Gastrocnemius medialis (tissue), 4 donors: ENCODE measurements at regions not wholly inside any gene's neighbourhood (a gene's known extent, or its start where the extent isn't known, plus 50 kb on each side); places are given as distances from the start of the nearest gene placed in this dataset.

Source experiments
- ATAC-seq, 2 donors: fragments of 150-250 bp; one replicate each; pipeline ENCODE4 v1.9.1; 2016
- DNase-seq, 2 donors: peaks; one replicate each; pipeline ENCODE4 v3.0.0-alpha.2; 2019
- H3K27ac ChIP-seq, 4 donors: fragments of 200-600 bp; sonication (generic); 1 replicate in 1 of 4; 2 replicates in 3 of 4; pipeline ENCODE4 v1.5.1; 2016 to 2018; ENCODE audit warnings: mild to moderate bottlenecking in 2 of 4, moderate library complexity in 1 of 4
- H3K27me3 ChIP-seq, 3 donors: fragments of 200-600 bp; sonication (generic) in 2 of 3; 1 replicate in 1 of 3; 2 replicates in 2 of 3; pipeline versions ENCODE4 v1.5.1 to v1.6.0; 2016 to 2019; ENCODE audit warnings: mild to moderate bottlenecking in 1 of 3, moderate library complexity in 1 of 3
- H3K36me3 ChIP-seq, 2 donors: fragments of 200-600 bp; sonication (generic) in 1 of 2; one replicate each; pipeline ENCODE4 v1.5.1; 2017 to 2018
- H3K4me1 ChIP-seq, 2 donors: fragments of 200-600 bp; sonication (generic) in 1 of 2; one replicate each; pipeline ENCODE4 v1.5.1; 2016 to 2017; ENCODE audit warnings: mild to moderate bottlenecking in 2 of 2
- H3K4me3 ChIP-seq, 4 donors: fragments of 200-600 bp; sonication (generic) in 3 of 4; 1 replicate in 1 of 4; 2 replicates in 3 of 4; pipeline ENCODE4 v1.5.1; 2016 to 2019; ENCODE audit warnings: mild to moderate bottlenecking in 2 of 4
- H3K9me3 ChIP-seq, 3 donors: fragments of 200-600 bp; sonication (generic) in 2 of 3; 1 replicate in 1 of 3; 2 replicates in 2 of 3; pipeline ENCODE4 v1.5.1; 2016 to 2019
- CTCF ChIP-seq, 5 experiments: fragments of 450-650 bp in 3 of 5; fragments of 200-600 bp in 2 of 5; sonication (generic) in 2 of 5; IDR thresholded peaks in 4 of 5; conservative IDR thresholded peaks in 1 of 5; 1 replicate in 4 of 5; 2 replicates in 1 of 5; pipeline ENCODE4 v1.5.1; 2016 to 2019; ENCODE audit warnings: antibody characterized with exemption in 5 of 5, mild to moderate bottlenecking in 3 of 5, moderate library complexity in 3 of 5
- POLR2A ChIP-seq, 2 donors: fragments of 450-650 bp; IDR thresholded peaks; one replicate each; pipeline ENCODE4 v1.6.1; 2017; ENCODE audit warnings: antibody characterized with exemption in 2 of 2, mild to moderate bottlenecking in 2 of 2, moderate library complexity in 2 of 2
- in situ Hi-C, 4 donors: fragments of 200-750 bp; cut with MboI; loops; one replicate each; pipeline versions ENCODE4 v1.15.0 to v1.8.0; 2017; ENCODE audit warnings: low sequenced_read_pairs in 4 of 4
- intact Hi-C: fragments of 100-400 bp; cut with DNase I; formaldehyde crosslinking; loops from one replicate; pipeline ENCODE4 v1.15.1; 2023; ENCODE audit warnings: low total_unique reads

GRCh38 chr10:93160829-93161228 is 87.1 kb downstream of the CYP26A1 start:
- H3K36me3 ChIP-seq: no peaks in the 10 kb centered on the region
- H3K4me3 ChIP-seq: no peak overlapping the region
- no peaks in the 10 kb centered on the region for H3K27me3 ChIP-seq
- ATAC-seq (peak; percentile 33 to 75), DNase-seq (peak; percentile 11 to 63)
- intact Hi-C loops (no loop called here), in situ Hi-C loops (no loop called here)
- no peaks in the 10 kb centered on the region for H3K9me3 ChIP-seq
- H3K27ac ChIP-seq: no peak overlapping the region
- H3K4me1 ChIP-seq: no peaks in the 10 kb centered on the region
- TF ChIP-seq POLR2A (IDR thresholded peaks at IDR 0.05) (no peak), CTCF (IDR thresholded peaks at IDR 0.05 in 4 of 5, conservative IDR thresholded peaks at IDR 0.05 in 1 of 5) (no peak)

- DNase-seq: no peak
- H3K27me3 ChIP-seq: no peaks in the 10 kb centered on the region
- H3K36me3 ChIP-seq: no peaks in the 10 kb centered on the region
- no peaks in the 10 kb centered on the region for H3K4me1 ChIP-seq
- in situ Hi-C loops (no loop called here), intact Hi-C loops (no loop called here)
- no peak overlapping the region for H3K4me3 ChIP-seq
- no peak overlapping the region for H3K27ac ChIP-seq
- H3K9me3 ChIP-seq: no peaks in the 10 kb centered on the region
- TF ChIP-seq CTCF (IDR thresholded peaks at IDR 0.05 in 4 of 5, conservative IDR thresholded peaks at IDR 0.05 in 1 of 5) (no peak), POLR2A (IDR thresholded peaks at IDR 0.05) (no peak)
- no peak for ATAC-seq
Measured at GRCh38 chr10:93165367-93165766, 91.7 kb downstream of the CYP26A1 start.

GRCh38 chr10:93166134-93166533 is 92.4 kb downstream of the CYP26A1 start:
- Histone ChIP-seq H3K27me3 (no peaks in the 10 kb centered on the region), H3K36me3 (no peaks in the 10 kb centered on the region), H3K9me3 (no peaks in the 10 kb centered on the region), H3K4me1 (no peaks in the 10 kb centered on the region), H3K27ac (no peak overlapping the region), H3K4me3 (no peak overlapping the region)
- TF ChIP-seq CTCF (IDR thresholded peaks at IDR 0.05 in 4 of 5, conservative IDR thresholded peaks at IDR 0.05 in 1 of 5): no peak
- TF ChIP-seq POLR2A (IDR thresholded peaks at IDR 0.05): no peak
- DNase-seq: no peak
- no peak for ATAC-seq
- in situ Hi-C loops: no loop called here
- intact Hi-C loops: no loop called here

GRCh38 chr10:93171837-93172236 is 98.1 kb downstream of the CYP26A1 start:
- H3K27ac ChIP-seq: no peak overlapping the region
- no peak for ATAC-seq
- in situ Hi-C loops: no loop called here

More at GRCh38 chr10:93171837-93172236, 98.1 kb downstream of the CYP26A1 start:
- DNase-seq: no peak
- Histone ChIP-seq H3K27me3 (no peaks in the 10 kb centered on the region), H3K4me1 (no peaks in the 10 kb centered on the region), H3K36me3 (no peaks in the 10 kb centered on the region), H3K9me3 (no peaks in the 10 kb centered on the region), H3K4me3 (no peak overlapping the region)
- intact Hi-C loops: no loop called here
- TF ChIP-seq CTCF (IDR thresholded peaks at IDR 0.05 in 4 of 5, conservative IDR thresholded peaks at IDR 0.05 in 1 of 5): no peak
- no peak for TF ChIP-seq POLR2A (IDR thresholded peaks at IDR 0.05)
